ENCODE measurements at regions not wholly inside any gene's neighbourhood (a gene's known extent, or its start where the extent isn't known, plus 50 kb on each side); places are given as distances from the start of the nearest gene placed in this dataset.

DNA sequence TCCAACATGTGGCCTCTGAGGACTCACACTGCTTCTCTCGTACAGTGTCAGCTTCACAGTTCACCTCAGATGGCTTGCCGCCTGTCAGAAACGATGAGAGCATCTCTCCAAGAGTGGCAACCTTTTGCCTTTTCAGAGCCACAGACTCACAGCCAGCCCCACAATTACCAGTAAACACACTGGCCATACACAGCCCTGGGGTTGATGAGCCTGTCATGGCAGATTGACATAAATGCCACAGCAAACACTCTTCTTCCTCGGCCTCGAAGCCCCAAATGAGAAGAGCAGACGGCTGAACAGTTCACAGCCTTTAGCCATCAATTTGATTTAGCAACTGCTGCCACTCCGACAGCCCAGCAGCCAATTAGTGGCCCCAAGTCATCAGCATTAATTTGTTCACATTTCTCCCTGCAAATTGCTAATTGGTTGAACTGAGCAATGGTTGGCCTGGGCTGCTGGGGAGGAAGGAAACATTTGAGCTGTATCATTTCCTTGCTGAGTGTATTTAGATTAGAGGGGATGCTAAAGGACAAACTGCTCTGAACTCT is 1142.9 kb downstream of the SORCS3 start:
- TF ChIP-seq, protein P1, sequence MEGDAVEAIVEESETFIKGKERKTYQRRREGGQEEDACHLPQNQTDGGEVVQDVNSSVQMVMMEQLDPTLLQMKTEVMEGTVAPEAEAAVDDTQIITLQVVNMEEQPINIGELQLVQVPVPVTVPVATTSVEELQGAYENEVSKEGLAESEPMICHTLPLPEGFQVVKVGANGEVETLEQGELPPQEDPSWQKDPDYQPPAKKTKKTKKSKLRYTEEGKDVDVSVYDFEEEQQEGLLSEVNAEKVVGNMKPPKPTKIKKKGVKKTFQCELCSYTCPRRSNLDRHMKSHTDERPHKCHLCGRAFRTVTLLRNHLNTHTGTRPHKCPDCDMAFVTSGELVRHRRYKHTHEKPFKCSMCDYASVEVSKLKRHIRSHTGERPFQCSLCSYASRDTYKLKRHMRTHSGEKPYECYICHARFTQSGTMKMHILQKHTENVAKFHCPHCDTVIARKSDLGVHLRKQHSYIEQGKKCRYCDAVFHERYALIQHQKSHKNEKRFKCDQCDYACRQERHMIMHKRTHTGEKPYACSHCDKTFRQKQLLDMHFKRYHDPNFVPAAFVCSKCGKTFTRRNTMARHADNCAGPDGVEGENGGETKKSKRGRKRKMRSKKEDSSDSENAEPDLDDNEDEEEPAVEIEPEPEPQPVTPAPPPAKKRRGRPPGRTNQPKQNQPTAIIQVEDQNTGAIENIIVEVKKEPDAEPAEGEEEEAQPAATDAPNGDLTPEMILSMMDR (IDR thresholded peaks at IDR 0.05) = no peak
- no peak for TF ChIP-seq EZH2 (IDR thresholded peaks at IDR 0.05; ENCODE audit: borderline replicate concordance, insufficient read depth, low read depth, low read length, poor library complexity, severe bottlenecking)

Data from B cell (primary cell).